ENCODE measurements at regions not wholly inside any gene's neighbourhood (a gene's known extent, or its start where the extent isn't known, plus 50 kb on each side); places are given as distances from the start of the nearest gene placed in this dataset.

DNA sequence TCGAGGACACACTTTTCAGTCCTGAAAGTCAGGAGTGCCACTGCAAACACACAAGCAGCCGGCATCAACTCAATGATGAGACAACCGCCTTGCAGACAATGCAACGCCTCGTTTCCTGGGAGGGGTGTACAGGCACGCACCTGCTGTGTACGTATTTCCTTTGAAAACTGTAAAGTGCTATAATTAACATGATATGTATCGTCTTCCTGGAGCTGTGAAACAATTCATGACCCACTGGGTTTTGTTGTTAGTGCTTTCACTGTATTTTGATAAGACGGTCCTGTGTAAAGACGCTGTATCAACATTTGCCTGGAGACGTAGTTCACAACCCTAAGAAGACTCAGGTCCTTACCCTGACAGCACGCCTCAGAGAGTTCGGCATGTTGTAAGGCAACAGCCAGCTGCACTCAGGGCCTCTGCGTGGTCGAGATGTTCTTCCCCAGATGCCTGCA is 105.7 kb upstream of the ANO1 start:
- DNase-seq (ENCODE audit: low read depth) = no peak

DNA sequence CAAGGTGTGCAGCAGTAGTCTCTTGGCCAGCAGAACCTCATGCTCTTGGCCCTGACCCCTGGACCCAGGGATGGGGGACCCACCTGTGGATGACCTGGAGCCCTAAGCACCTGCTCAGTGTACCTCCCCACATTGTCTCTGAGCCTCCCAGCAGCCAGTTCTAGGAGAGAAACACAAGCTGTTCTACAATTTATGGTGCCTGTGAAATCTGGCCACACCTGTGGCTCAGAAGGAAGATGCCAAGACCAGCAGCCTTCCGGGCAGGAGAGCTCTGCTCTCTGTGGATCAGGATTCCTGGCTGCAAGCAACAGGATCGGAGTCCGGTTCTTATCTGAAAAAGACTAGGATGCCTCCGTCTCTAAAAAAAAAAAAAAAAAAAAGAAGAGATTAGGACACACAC is 103.6 kb upstream of the ANO1 start:
- no peak for DNase-seq (ENCODE audit: low read depth)

DNA sequence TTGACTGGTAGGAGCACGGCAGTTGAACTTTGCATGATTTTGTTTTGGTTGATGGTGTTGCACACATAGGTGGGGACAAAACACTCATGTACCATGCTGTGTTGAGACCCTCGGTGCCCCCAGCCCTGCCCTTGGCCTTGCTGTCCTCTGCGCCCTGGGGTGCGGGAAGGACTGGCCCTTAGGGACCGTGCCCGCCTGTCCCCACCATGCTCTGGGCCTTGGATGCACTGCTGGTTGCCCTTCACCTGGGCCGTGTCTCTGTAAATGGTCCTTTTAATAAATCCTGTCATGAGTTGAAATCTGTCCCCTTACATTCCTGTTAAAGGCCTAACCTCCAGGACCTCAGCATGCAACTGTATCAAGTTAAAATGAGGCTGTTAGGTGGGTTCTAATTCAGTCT is 102.3 kb upstream of the ANO1 start:
- DNase-seq (ENCODE audit: low read depth) = no peak

DNA sequence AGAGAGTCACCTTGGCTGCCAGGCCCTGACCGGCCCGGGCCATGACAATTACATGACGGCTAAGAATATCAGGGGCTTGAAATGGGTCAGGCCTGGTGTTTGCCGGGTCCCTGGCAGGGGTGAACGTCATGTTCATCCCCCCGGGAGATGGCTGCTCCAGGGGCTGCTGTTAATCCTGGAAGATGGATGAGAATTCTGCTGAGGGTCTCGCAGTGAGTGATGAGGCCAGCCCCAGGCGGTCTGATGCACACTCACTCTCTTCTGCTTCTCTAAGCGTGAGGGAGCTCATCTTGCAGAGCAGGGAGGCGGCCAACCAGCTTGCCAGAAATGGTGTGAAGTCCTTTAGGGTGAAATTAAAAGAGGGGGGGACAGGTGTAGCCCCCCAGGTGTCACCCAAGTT is 101.3 kb upstream of the ANO1 start:
- no peak for DNase-seq (ENCODE audit: low read depth)

DNA sequence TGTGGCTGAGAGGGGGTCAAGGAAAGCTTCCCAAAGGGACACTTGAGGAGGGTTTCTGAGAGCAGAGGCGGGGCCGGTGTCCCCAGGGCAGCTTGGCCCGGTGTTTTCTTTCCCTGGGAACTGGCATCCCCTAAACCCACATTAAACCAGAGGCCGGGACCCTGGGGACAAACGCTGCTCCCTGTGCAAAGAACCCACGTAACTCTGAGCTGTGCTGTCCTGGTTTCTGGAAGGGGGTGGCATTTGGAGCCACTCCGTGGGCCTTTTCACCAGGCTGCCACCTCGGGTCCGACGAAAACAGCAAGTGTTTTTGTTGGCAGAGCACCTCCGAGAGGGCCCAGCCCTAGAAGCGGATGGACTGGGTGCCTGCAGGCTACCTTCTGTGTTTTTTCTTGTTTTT is 100.2 kb upstream of the ANO1 start:
- no peak for DNase-seq (ENCODE audit: low read depth)

DNA sequence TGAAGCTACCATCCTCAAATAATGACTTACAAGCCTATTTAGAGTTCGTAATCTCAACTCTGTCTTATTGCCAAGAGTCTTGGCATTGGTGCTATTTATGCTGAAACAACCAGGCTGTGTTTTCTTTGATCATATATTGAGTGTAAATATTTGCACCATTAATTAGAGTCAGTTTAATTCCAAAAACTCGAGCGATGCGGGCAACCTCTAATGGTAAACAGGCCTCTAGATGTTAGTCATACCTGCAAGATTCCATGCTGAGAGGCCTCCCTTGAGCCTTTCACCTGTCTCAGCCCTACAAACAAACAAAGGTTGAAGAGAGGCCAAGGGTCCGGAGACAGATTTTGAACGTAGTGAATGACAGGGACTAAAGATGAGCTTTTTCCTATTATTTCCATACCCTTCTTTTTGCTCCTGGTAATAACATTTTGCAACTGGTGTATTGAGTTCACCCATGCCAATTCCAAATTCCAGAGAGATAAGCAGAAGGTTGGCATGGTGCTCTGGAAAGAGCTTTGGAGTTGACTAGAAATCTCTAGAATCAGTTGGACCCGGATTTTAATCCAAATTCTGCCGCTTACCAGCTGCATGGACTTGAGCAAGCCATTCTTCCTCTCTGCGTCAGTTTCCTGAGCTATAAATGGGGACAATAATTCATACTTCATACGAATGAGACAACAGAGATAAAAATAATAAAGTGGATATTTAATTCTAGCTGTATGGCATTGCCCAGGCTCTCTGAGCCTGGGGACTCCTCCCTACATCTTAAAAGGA is 99.1 kb upstream of the ANO1 start:
- no peak for DNase-seq (ENCODE audit: low read depth)

DNA sequence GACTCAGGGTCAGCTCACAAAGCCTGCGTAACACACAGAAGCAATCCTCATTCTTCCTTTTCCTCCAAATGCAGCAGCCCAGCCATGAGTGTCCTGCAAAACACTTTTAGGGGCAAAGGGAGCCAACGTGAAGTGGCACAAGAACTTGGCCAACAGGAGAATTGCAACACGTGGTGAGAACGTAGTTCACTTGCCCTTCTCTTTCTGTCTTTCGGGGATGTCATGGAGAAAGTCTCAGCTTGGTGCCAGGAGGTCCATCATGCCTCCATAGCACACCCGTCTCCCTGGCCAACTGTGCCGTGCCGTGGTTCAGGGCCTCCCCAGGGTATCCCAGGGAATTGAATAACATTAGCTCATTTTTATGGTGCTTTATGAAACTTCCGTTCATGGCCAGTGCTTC is 98.5 kb upstream of the ANO1 start:
- DNase-seq (ENCODE audit: low read depth) = no peak

DNA sequence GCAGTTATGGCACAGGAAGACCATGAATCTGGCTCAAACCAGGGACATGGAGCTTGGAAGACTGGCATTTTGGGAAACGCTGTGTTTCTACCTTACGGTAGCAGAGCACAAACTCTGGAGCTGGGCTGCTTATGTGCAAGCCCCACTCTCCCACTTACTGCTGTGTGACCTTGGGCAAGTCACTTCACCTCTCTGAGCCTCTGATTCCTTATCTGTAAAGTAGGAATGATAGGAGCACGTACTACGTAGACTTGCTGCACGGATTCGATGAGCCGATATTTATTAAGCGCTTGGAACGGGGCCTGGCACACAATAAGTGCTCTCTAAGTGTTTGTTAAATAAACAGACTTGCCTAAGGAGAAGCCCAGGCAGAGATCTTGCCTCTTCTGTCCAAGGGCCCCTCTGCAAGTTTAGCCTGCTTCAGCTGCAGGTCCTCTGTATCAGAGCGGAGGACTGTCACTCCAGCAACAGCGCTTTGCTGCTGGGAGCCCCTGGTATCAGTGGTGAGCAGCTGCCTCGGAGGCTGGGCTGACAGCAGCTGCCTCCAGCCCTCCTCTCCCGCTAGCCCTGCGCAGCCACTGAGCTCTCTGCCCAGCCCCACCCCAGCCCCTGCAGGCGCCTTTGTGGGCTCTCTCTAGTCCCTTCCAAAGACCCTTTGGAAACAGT is 96.9 kb upstream of the ANO1 start:
- DNase-seq (ENCODE audit: low read depth) = no peak

DNA sequence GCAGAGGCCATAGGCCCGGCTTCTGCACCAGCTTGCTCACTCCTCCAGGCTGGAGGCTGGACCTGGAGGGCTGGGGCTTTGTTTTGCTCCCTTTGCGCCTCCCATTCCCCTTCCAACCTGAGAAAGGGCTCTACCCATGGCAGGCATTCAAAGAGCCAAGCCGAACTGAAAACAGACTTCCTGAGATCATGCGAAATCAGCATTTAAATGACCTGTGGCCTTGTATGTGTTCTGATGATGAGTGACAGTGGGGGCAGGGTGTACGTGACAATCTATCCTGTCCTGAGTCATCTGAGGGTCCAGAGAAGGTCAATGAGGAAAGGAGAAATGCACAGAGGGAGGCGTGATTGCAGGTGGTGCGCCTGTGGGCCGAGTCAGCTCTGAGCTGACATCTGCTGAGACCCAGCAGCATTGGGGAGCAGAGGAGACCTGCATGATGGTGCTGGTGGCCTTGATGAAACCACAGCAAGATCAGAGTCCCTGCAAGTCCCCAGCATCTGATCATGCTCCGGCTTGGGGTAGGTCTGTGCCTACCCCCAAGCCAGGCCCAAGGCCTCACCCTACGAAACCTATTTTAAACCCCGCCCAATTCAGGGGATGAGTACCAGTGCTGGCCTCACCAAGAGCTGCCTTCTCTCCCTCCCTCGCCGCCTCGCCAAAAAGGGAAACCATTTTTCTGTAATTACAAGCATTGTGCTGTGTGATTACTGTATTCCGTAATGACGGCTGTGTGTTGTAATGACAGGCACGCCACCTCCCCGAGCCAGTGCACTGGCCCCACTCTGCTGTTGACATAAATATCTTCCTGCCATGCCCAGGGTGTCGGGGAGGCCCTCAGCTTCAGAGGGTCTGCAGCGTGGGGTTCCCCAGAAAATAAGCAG is 95.2 kb upstream of the ANO1 start:
- no peak for DNase-seq (ENCODE audit: low read depth)

DNA sequence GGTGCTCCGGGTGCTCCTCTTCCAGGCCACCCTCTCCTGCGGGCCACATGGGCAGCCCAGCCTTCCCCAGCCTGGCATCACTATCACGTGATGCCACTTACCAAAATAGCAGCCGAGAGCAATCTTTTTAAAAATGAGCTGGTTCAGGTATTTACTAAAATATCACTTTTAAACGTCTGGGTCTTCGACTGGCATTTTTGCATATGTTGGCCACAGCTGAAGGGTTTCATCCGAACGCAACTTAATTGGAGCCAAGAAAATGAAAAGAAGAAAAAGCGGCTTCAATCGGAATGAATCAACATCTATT is 94.6 kb upstream of the ANO1 start:
- DNase-seq (ENCODE audit: low read depth) = no peak

DNA sequence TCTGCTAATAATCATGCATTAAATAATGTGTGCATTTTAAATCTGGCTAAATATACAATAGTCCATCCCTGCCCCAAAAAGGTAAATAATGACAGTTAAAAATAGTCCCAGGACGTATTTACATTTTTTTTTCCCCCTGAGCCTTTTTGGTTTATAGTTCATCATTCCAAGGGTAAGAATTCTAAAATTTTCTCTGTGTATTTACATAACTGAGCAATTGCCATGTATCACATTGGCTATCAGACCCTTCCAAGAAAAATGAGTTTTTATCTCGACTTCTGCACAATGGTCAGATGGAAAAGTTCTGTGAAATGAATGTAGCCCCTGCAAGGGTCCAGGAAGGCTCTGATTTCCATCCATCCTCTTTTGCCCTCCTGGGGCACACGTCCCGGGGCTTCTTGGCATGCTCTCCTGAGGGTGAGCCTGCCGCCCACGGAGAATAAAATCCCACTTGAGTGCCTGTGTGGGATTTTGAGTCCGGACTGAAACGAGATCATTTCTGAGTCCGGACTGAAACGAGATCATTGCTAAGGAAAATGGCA is 94.1 kb upstream of the ANO1 start:
- no peak for DNase-seq (ENCODE audit: low read depth)

DNA sequence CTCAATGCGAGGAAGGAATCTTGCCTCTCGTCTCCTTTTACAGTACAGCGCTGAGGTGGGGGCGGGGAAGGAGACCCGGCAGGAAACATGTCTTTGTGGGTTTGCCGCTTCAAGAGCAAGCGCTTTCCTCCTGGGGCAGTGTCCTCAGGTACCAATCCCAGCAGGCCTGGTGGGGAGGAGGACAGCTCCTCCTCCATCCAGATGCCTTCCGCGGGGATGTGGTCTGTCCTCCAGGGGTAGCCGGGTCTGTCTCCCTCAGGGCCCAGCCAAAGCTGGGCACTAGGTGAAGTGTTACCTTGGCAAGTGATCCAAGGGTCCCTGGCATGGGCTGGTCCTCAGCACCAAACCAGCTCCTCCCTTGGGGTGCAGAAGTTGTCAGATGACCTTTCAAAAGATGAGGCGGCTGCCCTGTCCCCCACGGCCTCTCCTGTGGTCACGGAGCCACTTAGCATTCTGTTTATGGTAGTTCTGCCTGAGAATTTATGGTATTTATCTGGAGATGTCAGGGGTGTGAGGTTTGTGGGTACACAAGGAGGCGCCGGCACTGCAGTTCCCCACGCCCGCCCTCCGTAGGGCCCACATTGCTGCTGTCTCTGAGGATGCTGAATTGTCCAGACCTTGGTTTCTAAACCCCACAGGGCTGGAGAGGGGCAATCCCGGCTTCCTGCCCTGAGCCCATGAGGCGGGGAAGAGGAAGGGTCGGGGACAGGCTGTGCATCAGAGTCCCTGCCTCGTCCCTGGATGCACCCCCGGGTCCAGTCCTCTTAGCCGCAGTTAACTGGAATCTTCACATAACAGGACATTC is 93.5 kb upstream of the ANO1 start:
- DNase-seq (ENCODE audit: low read depth) = no peak

DNA sequence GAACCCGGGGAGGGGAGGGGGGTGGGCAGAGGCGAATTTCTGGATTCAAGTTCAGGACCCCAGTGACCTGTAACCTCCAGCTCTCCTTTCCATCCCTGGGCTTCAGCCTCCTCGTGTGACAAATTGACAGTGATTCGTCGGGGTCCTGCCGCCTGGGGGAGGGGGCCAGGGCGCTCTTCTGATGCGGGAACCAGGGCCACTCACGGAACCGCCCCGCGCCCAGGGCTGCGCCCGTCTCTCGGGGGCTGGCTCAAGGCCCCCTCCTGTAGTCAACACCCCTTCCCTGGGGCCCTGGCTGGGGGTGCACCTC is 92.8 kb upstream of the ANO1 start:
- no peak for DNase-seq (ENCODE audit: low read depth)

DNA sequence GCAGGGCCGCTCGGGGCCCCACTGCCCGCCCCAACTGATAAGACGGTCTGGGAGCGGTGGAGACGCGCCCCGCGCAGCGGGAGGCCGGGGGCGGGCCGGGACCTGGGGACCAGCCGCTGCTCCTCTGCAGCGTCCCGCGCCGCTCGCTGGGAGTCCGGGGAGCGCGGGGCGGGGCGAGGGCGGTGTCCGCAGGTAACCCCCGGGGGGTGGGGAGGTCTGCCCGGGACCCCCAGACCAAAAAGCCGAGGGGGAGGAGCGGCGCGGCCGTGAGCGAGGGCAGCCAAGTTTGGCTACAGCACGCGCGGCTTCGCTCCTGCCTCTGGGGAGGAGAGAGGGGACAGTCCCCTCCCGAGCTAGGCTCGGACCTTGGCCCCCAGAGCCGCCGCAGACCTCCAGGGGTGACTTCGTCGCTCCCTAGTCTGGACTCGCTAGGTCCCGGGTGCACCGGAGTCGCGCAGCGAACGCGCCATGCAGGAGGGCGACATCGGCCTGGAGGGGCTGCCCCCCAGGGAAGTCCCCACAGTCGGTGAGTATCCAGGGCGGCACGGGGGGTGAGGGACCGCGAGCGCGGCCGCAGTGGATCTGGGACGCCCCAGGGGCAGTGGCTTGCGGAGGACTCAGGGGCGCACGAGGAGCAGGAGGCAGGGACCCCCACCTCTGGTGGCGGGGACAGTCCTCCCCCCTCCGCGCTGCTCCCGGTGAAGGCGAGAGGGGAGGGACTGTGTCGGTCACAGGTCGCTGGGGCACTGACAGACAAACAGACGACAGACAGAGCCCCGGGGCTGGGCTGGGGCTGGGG is 92.3 kb upstream of the ANO1 start:
- DNase-seq (ENCODE audit: low read depth) = no peak

DNA sequence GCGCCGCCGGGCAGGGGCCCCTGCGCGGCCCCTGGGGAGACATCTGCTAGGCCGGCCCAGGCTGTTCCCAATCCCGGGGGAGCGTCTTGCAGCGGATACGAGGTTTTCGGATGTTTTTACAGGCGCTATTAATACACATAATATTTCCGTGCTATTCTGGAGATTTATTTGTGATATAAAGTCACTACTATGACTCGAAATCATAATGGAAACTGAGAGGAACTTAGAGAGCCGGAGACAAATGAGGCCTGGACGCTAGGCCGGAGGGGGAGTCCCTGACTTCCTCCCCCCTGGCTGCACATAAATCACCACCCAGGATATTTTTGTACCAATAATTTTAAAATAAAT is 91.7 kb upstream of the ANO1 start:
- DNase-seq (ENCODE audit: low read depth) = no peak

DNA sequence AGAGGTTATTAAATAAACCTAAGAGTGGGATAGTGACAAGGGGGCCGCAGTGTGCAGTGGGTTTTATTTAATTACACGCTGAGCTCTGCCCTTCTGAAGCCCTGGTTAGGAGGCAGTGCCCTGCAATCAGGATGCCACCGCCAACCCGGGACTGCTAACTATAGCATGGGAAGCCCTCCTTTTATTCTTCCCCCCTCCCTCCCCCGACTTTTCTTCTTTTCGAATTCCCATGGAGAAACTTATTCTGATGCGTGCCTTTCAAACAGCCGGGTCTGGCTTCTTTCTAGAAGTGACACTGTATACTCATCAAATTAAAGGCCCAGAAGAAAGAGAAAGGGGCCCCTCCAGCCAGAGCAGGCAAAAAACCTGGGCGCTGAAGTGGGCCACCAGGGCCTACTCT is 91.3 kb upstream of the ANO1 start:
- no peak for DNase-seq (ENCODE audit: low read depth)

DNA sequence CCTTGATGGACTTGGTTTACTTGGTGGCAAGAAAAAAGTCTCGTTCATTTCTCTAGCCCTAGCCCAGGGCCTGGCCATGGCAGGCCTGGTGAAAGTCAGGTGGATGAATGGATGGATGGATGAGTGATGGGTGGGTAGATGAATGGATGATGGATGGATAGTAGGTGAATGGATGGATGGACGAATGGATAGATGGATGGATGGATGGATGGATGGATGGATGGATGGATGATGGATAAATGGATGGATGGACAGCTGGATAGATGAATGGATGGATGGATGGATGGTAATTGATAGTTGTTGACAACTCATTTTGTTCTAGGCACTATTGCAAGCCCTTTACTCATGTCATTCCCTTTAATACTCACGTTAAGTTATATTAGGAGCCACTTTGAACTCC is 86.1 kb upstream of the ANO1 start:
- DNase-seq (ENCODE audit: low read depth) = no peak

DNA sequence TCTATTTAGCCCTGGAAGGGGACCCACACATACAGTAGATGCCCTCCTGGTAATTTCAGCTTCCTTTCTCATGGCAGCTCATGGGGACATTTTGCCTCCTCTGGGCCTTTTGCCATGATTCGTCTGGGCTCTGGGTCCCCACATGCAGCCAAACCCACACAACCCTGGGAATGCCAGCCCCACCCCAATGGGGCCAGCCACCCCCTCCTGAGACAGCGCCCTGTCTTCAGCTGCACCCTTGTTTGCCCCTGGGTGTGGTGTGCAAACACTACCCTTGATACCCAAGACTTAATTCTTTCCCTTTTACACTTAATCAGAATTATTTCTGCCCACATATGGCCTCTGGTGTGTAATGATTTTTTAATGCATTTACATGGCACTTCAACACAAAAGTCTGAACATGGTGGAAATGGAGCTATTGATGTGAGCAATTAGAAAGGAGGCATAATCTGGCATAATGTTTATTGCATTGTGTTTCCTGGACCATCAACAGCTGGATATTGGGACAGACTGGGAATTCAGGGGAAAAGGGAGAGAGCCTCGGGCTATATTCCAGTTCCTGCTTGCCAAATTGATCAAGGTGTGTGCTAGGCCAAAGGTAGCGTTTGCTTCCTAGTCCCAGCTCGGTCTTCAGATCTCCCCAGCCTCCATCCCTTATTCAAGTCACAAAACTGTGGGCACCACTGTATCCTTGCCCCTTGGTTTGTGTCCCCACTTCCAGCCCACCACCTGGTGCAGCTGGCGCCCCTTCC is 85.0 kb upstream of the ANO1 start:
- DNase-seq (ENCODE audit: low read depth) = no peak

DNA sequence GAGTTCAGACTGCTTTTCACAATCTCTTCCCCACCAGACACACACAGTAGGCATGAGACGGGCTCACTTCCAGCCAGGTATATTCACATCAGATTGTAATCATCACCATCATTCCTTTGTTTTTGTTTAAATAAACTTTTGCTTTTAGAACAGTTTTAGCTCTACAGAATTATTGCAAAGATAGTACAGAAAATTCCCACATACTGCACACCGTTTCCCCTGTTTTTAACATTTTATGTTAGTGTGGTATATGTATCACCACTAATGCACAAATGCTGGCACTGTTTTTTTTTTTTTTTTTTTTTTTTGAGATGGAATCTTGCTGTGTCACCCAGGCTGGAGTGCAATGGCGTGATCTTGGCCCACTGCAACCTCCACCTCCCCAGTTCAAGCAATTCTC is 83.3 kb upstream of the ANO1 start:
- DNase-seq (ENCODE audit: low read depth) = no peak

DNA sequence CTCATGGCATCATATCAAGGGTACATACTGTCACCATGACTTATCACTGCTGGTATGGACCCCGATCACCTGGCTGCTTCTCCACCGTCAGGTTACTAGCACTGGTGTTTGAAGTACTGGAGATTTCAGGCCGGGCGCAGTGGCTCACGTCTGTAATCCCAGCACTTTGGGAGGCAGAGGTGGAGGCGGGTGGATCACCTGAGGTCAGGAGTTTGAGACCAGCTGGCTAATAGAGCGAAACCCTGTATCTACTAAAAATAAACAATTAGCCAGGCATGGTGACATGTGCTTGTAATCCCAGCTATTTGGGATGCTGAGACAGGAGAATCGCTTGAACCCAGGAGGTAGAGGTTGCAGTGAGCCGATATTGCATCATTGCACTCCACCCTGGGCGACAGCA is 82.4 kb upstream of the ANO1 start:
- DNase-seq (ENCODE audit: low read depth) = no peak

DNA sequence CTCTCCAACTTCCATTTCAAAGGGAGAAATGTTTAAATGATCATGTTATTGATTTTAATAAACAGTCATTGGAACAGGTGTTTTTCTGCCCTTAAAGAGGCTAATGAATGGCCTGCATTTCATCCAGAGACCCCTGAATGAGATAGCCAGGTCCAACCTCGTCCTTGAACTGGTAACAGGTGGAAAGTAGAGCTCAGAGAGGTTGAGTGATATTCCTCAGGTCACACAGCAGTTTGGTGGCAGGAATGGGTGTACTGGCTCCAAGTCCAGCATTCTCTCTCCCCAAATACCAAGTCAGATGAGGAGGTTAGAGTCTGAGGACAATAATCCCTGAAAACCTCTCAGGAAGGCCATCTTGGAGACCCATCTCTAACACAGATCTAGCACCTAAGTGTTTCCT is 81.7 kb upstream of the ANO1 start:
- DNase-seq (ENCODE audit: low read depth) = no peak
